ENCODE measurements at regions not wholly inside any gene's neighbourhood (a gene's known extent, or its start where the extent isn't known, plus 50 kb on each side); places are given as distances from the start of the nearest gene placed in this dataset.
A peak's percentile ranks its signal among the peaks of the same experiment; 100 is the strongest.

DNA sequence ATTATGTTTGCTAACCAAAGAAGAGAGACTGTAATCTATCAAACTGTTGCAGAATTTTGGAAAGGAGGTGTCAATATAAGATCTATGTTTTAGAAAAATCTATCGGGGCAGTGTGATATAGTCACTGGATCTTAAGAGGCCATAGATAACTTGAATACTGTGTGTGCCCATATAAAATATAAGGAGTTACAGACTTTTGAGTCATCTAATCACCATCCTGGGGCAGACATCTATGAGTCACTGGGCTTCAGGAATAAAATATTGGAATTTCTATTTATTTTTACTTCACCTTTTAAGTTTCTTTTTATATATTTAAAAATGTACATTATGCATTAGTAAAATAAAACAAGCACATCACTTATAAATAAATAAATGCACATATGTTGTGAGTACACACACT is 509.3 kb upstream of the MAN1A1 start:
- Histone ChIP-seq H3K36me3 (ENCODE audit: control insufficient read depth in 2 of 2, extremely low read depth in 1 of 2, insufficient read depth in 2 of 2, low read length in 2 of 2) (no peaks in the 10 kb centered on the region), H3K27ac (ENCODE audit: control insufficient read depth, insufficient read depth, low read length) (no peak overlapping the region), H3K4me1 (ENCODE audit: control insufficient read depth, extremely low read depth, insufficient read depth, low read length) (peaks cover 3% of the 10 kb centered on the region), H3K9ac (ENCODE audit: control insufficient read depth, extremely low read depth, insufficient read depth, low read length) (no peak overlapping the region), H3K27me3 (ENCODE audit: control insufficient read depth, extremely low read depth, insufficient read depth, low read length) (no peaks in the 10 kb centered on the region), H4K20me1 (ENCODE audit: control insufficient read depth, extremely low read depth, insufficient read depth, low read length) (no peaks in the 10 kb centered on the region), H3K4me2 (ENCODE audit: control insufficient read depth, extremely low read depth, insufficient read depth, low read depth, low read length) (no peak overlapping the region), H3K9me1 (ENCODE audit: control insufficient read depth, extremely low read depth, insufficient read depth, low read length) (no peaks in the 10 kb centered on the region), H3K9me3 (ENCODE audit: control insufficient read depth, low read depth, low read length) (no peaks in the 10 kb centered on the region), H3K79me2 (ENCODE audit: control insufficient read depth, insufficient read depth, low read length) (no peaks in the 10 kb centered on the region), H3K4me3 (ENCODE audit: control insufficient read depth in 2 of 3, extremely low read depth in 1 of 3, insufficient read depth in 2 of 3, low read depth in 1 of 3, low read length in 3 of 3) (no peak overlapping the region), H2AFZ (ENCODE audit: control insufficient read depth, low read length) (no peak overlapping the region)
- DNase-seq (ENCODE audit: low read depth, low spot score) (no peak), FAIRE-seq (no peak)
- dilution Hi-C loops (cut with MboI; ENCODE audit: extremely low pct_ligation_motif_present, low sequenced_read_pairs), result no loop called here
- TF ChIP-seq EZH2 (IDR thresholded peaks at IDR 0.05; ENCODE audit: low read length), result no peak
- TF ChIP-seq, protein P1, sequence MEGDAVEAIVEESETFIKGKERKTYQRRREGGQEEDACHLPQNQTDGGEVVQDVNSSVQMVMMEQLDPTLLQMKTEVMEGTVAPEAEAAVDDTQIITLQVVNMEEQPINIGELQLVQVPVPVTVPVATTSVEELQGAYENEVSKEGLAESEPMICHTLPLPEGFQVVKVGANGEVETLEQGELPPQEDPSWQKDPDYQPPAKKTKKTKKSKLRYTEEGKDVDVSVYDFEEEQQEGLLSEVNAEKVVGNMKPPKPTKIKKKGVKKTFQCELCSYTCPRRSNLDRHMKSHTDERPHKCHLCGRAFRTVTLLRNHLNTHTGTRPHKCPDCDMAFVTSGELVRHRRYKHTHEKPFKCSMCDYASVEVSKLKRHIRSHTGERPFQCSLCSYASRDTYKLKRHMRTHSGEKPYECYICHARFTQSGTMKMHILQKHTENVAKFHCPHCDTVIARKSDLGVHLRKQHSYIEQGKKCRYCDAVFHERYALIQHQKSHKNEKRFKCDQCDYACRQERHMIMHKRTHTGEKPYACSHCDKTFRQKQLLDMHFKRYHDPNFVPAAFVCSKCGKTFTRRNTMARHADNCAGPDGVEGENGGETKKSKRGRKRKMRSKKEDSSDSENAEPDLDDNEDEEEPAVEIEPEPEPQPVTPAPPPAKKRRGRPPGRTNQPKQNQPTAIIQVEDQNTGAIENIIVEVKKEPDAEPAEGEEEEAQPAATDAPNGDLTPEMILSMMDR (optimal IDR thresholded peaks at IDR 0.05 in 1 of 3, IDR thresholded peaks at IDR 0.05 in 1 of 3, conservative IDR thresholded peaks at IDR 0.05 in 1 of 3; ENCODE audit: extremely low read depth in 1 of 3, insufficient read depth in 2 of 3, low read length in 3 of 3), result no peak

- Histone ChIP-seq H3K9ac (ENCODE audit: control insufficient read depth, extremely low read depth, insufficient read depth, low read length) (no peak overlapping the region), H2AFZ (ENCODE audit: control insufficient read depth, low read length) (peak overlapping the region; percentile 88), H3K9me1 (ENCODE audit: control insufficient read depth, extremely low read depth, insufficient read depth, low read length) (no peaks in the 10 kb centered on the region), H3K4me3 (ENCODE audit: control insufficient read depth in 2 of 3, extremely low read depth in 1 of 3, insufficient read depth in 2 of 3, low read depth in 1 of 3, low read length in 3 of 3) (peak overlapping the region in 2 of 3 experiments; percentile 47 to 49), H3K9me3 (ENCODE audit: control insufficient read depth, low read depth, low read length) (no peaks in the 10 kb centered on the region), H4K20me1 (ENCODE audit: control insufficient read depth, extremely low read depth, insufficient read depth, low read length) (no peaks in the 10 kb centered on the region), H3K79me2 (ENCODE audit: control insufficient read depth, insufficient read depth, low read length) (no peaks in the 10 kb centered on the region), H3K27ac (ENCODE audit: control insufficient read depth, insufficient read depth, low read length) (peak overlapping the region; percentile 19), H3K27me3 (ENCODE audit: control insufficient read depth, extremely low read depth, insufficient read depth, low read length) (no peaks in the 10 kb centered on the region), H3K36me3 (ENCODE audit: control insufficient read depth in 2 of 2, extremely low read depth in 1 of 2, insufficient read depth in 2 of 2, low read length in 2 of 2) (no peaks in the 10 kb centered on the region), H3K4me2 (ENCODE audit: control insufficient read depth, extremely low read depth, insufficient read depth, low read depth, low read length) (peak overlapping the region; percentile 75), H3K4me1 (ENCODE audit: control insufficient read depth, extremely low read depth, insufficient read depth, low read length) (no peaks in the 10 kb centered on the region)
- TF ChIP-seq, protein P1 (optimal IDR thresholded peaks at IDR 0.05 in 1 of 3, IDR thresholded peaks at IDR 0.05 in 1 of 3, conservative IDR thresholded peaks at IDR 0.05 in 1 of 3; ENCODE audit: extremely low read depth in 1 of 3, insufficient read depth in 2 of 3, low read length in 3 of 3), result no peak
- no peak for TF ChIP-seq EZH2 (IDR thresholded peaks at IDR 0.05; ENCODE audit: low read length)
- dilution Hi-C loops (cut with MboI; ENCODE audit: extremely low pct_ligation_motif_present, low sequenced_read_pairs), result no loop called here
- DNase-seq (ENCODE audit: low read depth, low spot score), result no peak
- peak; percentile 34 for FAIRE-seq
Measured at GRCh38 chr6:119856136-119856535, 506.6 kb upstream of the MAN1A1 start.

All from keratinocyte (primary cell).